ENCODE measurements at regions not wholly inside any gene's neighbourhood (a gene's known extent, or its start where the extent isn't known, plus 50 kb on each side); places are given as distances from the start of the nearest gene placed in this dataset.

- H3K4me3 ChIP-seq: no peak overlapping the region
These were observed 602.8 kb downstream of the IRX1 start for GRCh38 chr5:4198461-4198860.

More at GRCh38 chr5:4198461-4198860, 602.8 kb downstream of the IRX1 start:
- no peak for TF ChIP-seq JUNB (IDR thresholded peaks at IDR 0.05; ENCODE audit: unreplicated experiment)
- TF ChIP-seq CREB1 (CRISPR knock-in tag; IDR thresholded peaks at IDR 0.05; ENCODE audit: low read depth): no peak
- TF ChIP-seq REST (IDR thresholded peaks at IDR 0.05; ENCODE audit: unreplicated experiment): no peak
- no peak for TF ChIP-seq STAT1 (IDR thresholded peaks at IDR 0.05; ENCODE audit: unreplicated experiment)
- no peak for TF ChIP-seq ZNF462 (CRISPR knock-in tag; IDR thresholded peaks at IDR 0.05)
- TF ChIP-seq ETS1 (IDR thresholded peaks at IDR 0.05): no peak
- TF ChIP-seq NANOG (IDR thresholded peaks at IDR 0.05; ENCODE audit: borderline replicate concordance): no peak
- TF ChIP-seq ZNF114 (CRISPR knock-in tag; IDR thresholded peaks at IDR 0.05): no peak
- TF ChIP-seq CTCF (conservative IDR thresholded peaks at IDR 0.05; ENCODE audit: low read depth in 2 of 2): no peak
- TF ChIP-seq ZNF331 (CRISPR knock-in tag; IDR thresholded peaks at IDR 0.05; ENCODE audit: low read depth): no peak
- no peak for TF ChIP-seq POLR2AphosphoS5 (IDR thresholded peaks at IDR 0.05; ENCODE audit: low read depth)
- no peak for TF ChIP-seq EZH2phosphoT487 (IDR thresholded peaks at IDR 0.05; ENCODE audit: unreplicated experiment)
- TF ChIP-seq EZH2 (IDR thresholded peaks at IDR 0.05; ENCODE audit: low read depth, unreplicated experiment): no peak
- Histone ChIP-seq H3K27ac (ENCODE audit: low read depth) (no peak overlapping the region), H2AFZ (no peak overlapping the region), H3K36me3 (ENCODE audit: insufficient read depth) (no peaks in the 10 kb centered on the region), H3F3A (replicated peaks; ENCODE audit: low read depth) (no peaks in the 10 kb centered on the region), H3K4me1 (ENCODE audit: insufficient read depth) (peaks cover 43% of the 10 kb centered on the region), H3K79me2 (replicated peaks; ENCODE audit: insufficient read depth) (no peaks in the 10 kb centered on the region), H3K9me2 (ENCODE audit: insufficient read depth) (peaks cover 4% of the 10 kb centered on the region; the same call in 1 of the 2 replicates), H3K4me2 (no peak overlapping the region), H3K27me3 (ENCODE audit: insufficient read depth) (no peaks in the 10 kb centered on the region), H4K20me1 (replicated peaks; ENCODE audit: insufficient read depth) (no peaks in the 10 kb centered on the region)
- H3K9me3 Mint-ChIP-seq: no peaks in the 10 kb centered on the region
- peaks cover 47% of the 10 kb centered on the region for H3K4me1 Mint-ChIP-seq
- no peak overlapping the region for H3K27ac Mint-ChIP-seq
- peaks cover 4% of the 10 kb centered on the region for H3K27me3 Mint-ChIP-seq (ENCODE audit: insufficient read depth, low read depth, poor library complexity)
- H3K36me3 Mint-ChIP-seq (ENCODE audit: low read depth): no peaks in the 10 kb centered on the region
- no peak overlapping the region for H3K4me3 Mint-ChIP-seq
- DNase-seq (ENCODE audit: low spot score): no peak
- no peak for ATAC-seq

Measured in GM23338 (cell line).